Upper lobe of left lung (tissue), 4 donors: ENCODE measurements at regions not wholly inside any gene's neighbourhood (a gene's known extent, or its start where the extent isn't known, plus 50 kb on each side); places are given as distances from the start of the nearest gene placed in this dataset.

Experiments
- CTCF ChIP-seq, 6 experiments: fragments of 450-650 bp in 4 of 6; fragments of 200-600 bp in 2 of 6; sonication (generic) in 2 of 6; IDR thresholded peaks; one replicate each; pipeline ENCODE4 v1.5.1; 2016 to 2019; ENCODE audit warnings: antibody characterized with exemption in 6 of 6
- POLR2A ChIP-seq, 4 donors: fragments of 450-650 bp; IDR thresholded peaks; one replicate each; pipeline ENCODE4 v1.5.1; 2016 to 2017; ENCODE audit warnings: antibody characterized with exemption in 4 of 4, mild to moderate bottlenecking in 2 of 4

- TF ChIP-seq CTCF (IDR thresholded peaks at IDR 0.05): no peak
- no peak for TF ChIP-seq POLR2A (IDR thresholded peaks at IDR 0.05)
These were observed 132.3 kb upstream of the RND3 start for GRCh38 chr2:150619607-150620330.
